ENCODE measurements at regions not wholly inside any gene's neighbourhood (a gene's known extent, or its start where the extent isn't known, plus 50 kb on each side); places are given as distances from the start of the nearest gene placed in this dataset.

DNA sequence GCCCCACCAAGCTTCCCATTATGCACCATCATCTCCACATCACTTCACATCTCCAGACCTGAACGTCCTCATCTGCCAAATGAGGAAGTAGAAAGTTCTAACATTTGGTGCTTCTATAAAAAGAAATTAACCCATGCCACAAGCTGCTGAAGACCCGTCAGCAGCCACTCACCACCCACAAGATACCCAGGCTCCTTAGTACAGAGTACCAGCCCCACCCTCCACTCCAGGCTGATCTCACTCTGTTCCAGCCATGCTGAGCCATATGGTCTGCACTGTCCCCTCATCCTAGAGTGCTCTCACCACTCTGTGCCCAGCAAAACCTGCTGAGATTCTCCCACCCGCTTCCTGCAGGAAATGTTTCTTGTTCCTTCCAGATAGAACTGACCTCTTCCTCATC lies 240.8 kb upstream of the PPARGC1A start:
- WGBS (ENCODE audit: insufficient coverage, low coverage, missing lambda C conversion rate): 0% methylated on average over 3 of the region's 3 CpGs
- Histone ChIP-seq H3K9me1 (ENCODE audit: control insufficient read depth, insufficient read depth, low read length) (no peaks in the 10 kb centered on the region), H3K4me2 (ENCODE audit: insufficient read depth, low read length) (no peak overlapping the region), H3K79me2 (ENCODE audit: control insufficient read depth, insufficient read depth, low read length) (no peaks in the 10 kb centered on the region), H3K9me3 (replicated peaks; ENCODE audit: control insufficient read depth, insufficient read depth, low read depth, low read length) (no peaks in the 10 kb centered on the region), H3K4me3 (no peak overlapping the region), H3K27ac (ENCODE audit: extremely low read depth, low read depth, low read length) (no peak overlapping the region), H3K27me3 (ENCODE audit: control insufficient read depth in 2 of 2, insufficient read depth in 2 of 2, low read length in 2 of 2) (no peaks in the 10 kb centered on the region), H3K4me1 (replicated peaks in 1 of 2; ENCODE audit: control insufficient read depth in 2 of 2, insufficient read depth in 2 of 2, low read length in 2 of 2) (no peaks in the 10 kb centered on the region), H3K36me3 (ENCODE audit: control insufficient read depth, insufficient read depth, low read length) (no peaks in the 10 kb centered on the region), H3K9ac (ENCODE audit: insufficient read depth in 1 of 2, low read depth in 2 of 2, low read length in 2 of 2) (no peak overlapping the region), H4K20me1 (replicated peaks; ENCODE audit: control insufficient read depth, insufficient read depth, low read length) (no peaks in the 10 kb centered on the region), H2AFZ (ENCODE audit: low read depth, low read length) (no peak overlapping the region)
- BruUV-seq (replicated peaks): no TSS peak
- no peak for FAIRE-seq
- TF ChIP-seq ASH1L (IDR thresholded peaks at IDR 0.05; ENCODE audit: borderline replicate concordance, low read depth, partially characterized antibody): no peak
- TF ChIP-seq FOXK1 (CRISPR knock-in tag; IDR thresholded peaks at IDR 0.05; ENCODE audit: borderline replicate concordance): no peak
- TF ChIP-seq KLF13 (tag; IDR thresholded peaks at IDR 0.05; ENCODE audit: borderline replicate concordance, low read depth): no peak
- no peak for TF ChIP-seq ZNF146 (CRISPR knock-in tag; IDR thresholded peaks at IDR 0.05; ENCODE audit: unreplicated experiment)
- TF ChIP-seq ZNF449 (CRISPR knock-in tag; IDR thresholded peaks at IDR 0.05): no peak
- no peak for TF ChIP-seq MED1 (CRISPR knock-in tag; IDR thresholded peaks at IDR 0.05; ENCODE audit: borderline replicate concordance)
- no peak for TF ChIP-seq HDAC3 (IDR thresholded peaks at IDR 0.05; ENCODE audit: borderline replicate concordance, partially characterized antibody)
- ChIA-PET POLR2A (interaction anchor here (0.6 kb wide), 1 partner anchor 39 kb away, joined by 4 read pairs; no protein-coding TSS in a partner anchor), CTCF (ENCODE audit: low intra/inter-chr PET ratio) (no interaction called here)
- intact Hi-C loops (cut with micrococcal nuclease) (no loop called here), in situ Hi-C loops (cut with MboI) (no loop called here)
- no peak for DNase-seq (ENCODE audit: extremely low read depth in 1 of 4, low spot score in 3 of 4)
- ATAC-seq: no peak
